Smooth muscle cell (in vitro differentiated cells): ENCODE measurements at regions not wholly inside any gene's neighbourhood (a gene's known extent, or its start where the extent isn't known, plus 50 kb on each side); places are given as distances from the start of the nearest gene placed in this dataset.

Experiments
- DNase-seq: peaks from one replicate; lab custom pipeline; 2025; ENCODE audit not compliant: unreplicated experiment; lab: John Stamatoyannopoulos, UW
- H2AFZ ChIP-seq: fragments of 200-600 bp; sonication (generic); 2 replicates; pipeline ENCODE4 v1.6.0; 2016; ENCODE audit warnings: antibody characterized with exemption, low read depth, mild to moderate bottlenecking
- H3F3A ChIP-seq: fragments of 200-600 bp; sonication (generic); 2 replicates; pipeline ENCODE4 v1.6.0; 2017; ENCODE audit warnings: antibody characterized with exemption, low read depth
- H3K27ac ChIP-seq: fragments of 200-600 bp; sonication (generic); 2 replicates; pipeline ENCODE4 v1.5.1; 2016; ENCODE audit warnings: low read depth, mild to moderate bottlenecking
- H3K27me3 ChIP-seq: fragments of 200-600 bp; sonication (generic); 2 replicates; pipeline ENCODE4 v1.6.1; 2016; ENCODE audit warnings: low read depth, mild to moderate bottlenecking
- H3K36me3 ChIP-seq: fragments of 200-600 bp; sonication (generic); 2 replicates; pipeline ENCODE4 v1.5.1; 2016; ENCODE audit warnings: low read depth
- H3K4me1 ChIP-seq: fragments of 200-600 bp; sonication (generic); 2 replicates; pipeline ENCODE4 v1.5.1; 2016; ENCODE audit warnings: low read depth
- H3K4me2 ChIP-seq: fragments of 200-600 bp; sonication (generic); 2 replicates; pipeline ENCODE4 v1.6.0; 2016; ENCODE audit warnings: mild to moderate bottlenecking
- H3K4me3 ChIP-seq: fragments of 200-600 bp; sonication (generic); 2 replicates; pipeline ENCODE4 v1.5.1; 2016; ENCODE audit warnings: mild to moderate bottlenecking
- H3K79me2 ChIP-seq: fragments of 200-600 bp; sonication (generic); 2 replicates; pipeline ENCODE4 v1.6.0; 2016; ENCODE audit warnings: low read depth, mild to moderate bottlenecking
- H3K9ac ChIP-seq: fragments of 200-600 bp; sonication (generic); 2 replicates; pipeline ENCODE4 v1.6.0; 2016; ENCODE audit warnings: low read depth
- H3K9me3 ChIP-seq: fragments of 200-600 bp; sonication (generic); replicated peaks from 2 replicates; pipeline ENCODE4 v1.5.1; 2016; ENCODE audit warnings: low read depth
- H4K20me1 ChIP-seq: fragments of 200-600 bp; sonication (generic); 2 replicates; pipeline ENCODE4 v1.6.0; 2016; ENCODE audit warnings: low read depth
- WGBS: methylation state at CpG from one replicate; pipeline ENCODE4 v1.1.7; 2016; ENCODE audit warnings: low lambda C conversion rate; 5-methylcytosine and 5-hydroxymethylcytosine counted together
- TF ChIP-seq, protein P1 (sequence below): fragments of 200-600 bp; sonication (generic); IDR thresholded peaks from 2 replicates; pipeline ENCODE4 v1.5.1; 2017; ENCODE audit warnings: borderline replicate concordance, mild to moderate bottlenecking, antibody characterized with exemption; ENCODE audit not compliant: insufficient read depth, poor library complexity, severe bottlenecking

DNA sequence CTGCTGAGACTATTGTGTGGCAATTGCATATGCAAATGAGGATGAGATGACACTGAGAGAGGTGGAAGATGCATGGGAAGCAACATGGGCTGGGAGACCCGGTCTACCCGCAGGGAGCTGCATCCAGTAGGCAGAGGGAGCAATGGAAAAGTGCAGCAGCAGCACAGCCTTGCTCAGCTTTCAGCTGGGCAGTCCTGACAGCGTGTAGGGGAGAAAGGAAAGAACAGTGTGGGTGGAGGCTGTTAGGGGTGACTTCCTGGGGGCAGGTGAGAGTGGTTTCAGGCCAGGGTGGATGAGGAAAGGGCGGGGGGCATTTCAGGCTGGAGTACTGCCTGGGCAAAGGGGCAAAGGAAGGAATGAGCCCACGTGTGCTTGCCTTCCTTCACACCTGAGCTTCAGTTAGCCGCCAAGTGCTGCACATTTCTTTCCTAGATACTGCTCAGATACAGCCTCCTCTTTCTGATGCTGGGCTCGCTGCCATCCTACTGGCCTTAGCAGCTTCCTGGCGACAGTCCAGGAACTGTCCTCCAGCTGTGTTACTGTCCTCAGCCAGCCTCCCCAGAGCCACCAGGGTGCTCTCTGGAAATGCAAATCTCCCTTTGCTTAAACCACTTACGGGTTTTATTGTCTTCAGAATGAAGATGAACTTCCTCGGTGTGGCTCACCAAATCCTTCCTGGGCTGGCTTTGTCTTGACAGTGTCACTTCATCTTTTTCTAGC is 276.3 kb downstream of the TSN start:
- H3K4me2 ChIP-seq, result no peak overlapping the region
- WGBS, result 66% methylated on average over 10 of the region's 10 CpGs
- no peaks in the 10 kb centered on the region for H4K20me1 ChIP-seq
- no peak overlapping the region for H3K4me3 ChIP-seq
- H2AFZ ChIP-seq, result no peak overlapping the region
- peaks cover 11% of the 10 kb centered on the region for H3K27me3 ChIP-seq
- no peak overlapping the region for H3K27ac ChIP-seq
- peaks cover 13% of the 10 kb centered on the region for H3K4me1 ChIP-seq
- no peaks in the 10 kb centered on the region for H3K79me2 ChIP-seq
- H3K9ac ChIP-seq, result no peak overlapping the region
- TF ChIP-seq, protein P1, sequence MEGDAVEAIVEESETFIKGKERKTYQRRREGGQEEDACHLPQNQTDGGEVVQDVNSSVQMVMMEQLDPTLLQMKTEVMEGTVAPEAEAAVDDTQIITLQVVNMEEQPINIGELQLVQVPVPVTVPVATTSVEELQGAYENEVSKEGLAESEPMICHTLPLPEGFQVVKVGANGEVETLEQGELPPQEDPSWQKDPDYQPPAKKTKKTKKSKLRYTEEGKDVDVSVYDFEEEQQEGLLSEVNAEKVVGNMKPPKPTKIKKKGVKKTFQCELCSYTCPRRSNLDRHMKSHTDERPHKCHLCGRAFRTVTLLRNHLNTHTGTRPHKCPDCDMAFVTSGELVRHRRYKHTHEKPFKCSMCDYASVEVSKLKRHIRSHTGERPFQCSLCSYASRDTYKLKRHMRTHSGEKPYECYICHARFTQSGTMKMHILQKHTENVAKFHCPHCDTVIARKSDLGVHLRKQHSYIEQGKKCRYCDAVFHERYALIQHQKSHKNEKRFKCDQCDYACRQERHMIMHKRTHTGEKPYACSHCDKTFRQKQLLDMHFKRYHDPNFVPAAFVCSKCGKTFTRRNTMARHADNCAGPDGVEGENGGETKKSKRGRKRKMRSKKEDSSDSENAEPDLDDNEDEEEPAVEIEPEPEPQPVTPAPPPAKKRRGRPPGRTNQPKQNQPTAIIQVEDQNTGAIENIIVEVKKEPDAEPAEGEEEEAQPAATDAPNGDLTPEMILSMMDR, result no peak
- no peaks in the 10 kb centered on the region for H3F3A ChIP-seq
- DNase-seq, result no peak
- H3K9me3 ChIP-seq, result no peaks in the 10 kb centered on the region
- H3K36me3 ChIP-seq, result no peaks in the 10 kb centered on the region

DNA sequence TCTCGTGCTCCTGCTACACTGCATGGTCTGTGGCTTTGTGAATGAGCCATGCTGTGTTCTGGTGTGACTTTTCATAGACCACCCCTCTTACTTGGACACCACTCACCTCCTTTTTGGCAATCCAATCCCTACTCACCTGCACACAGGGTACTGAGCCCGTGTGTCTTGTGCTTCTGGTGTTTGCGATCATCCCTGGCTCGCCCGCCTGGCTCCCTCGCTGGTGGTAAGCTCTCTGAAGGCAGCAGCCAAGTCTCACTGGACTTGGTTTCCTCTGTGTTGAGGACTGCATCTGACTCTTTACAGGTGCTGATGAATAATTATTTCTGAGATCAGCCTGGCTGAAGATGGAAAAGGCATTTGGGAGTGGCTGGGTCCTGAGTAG is 276.8 kb downstream of the TSN start:
- Histone ChIP-seq H3K27ac (no peak overlapping the region), H3K9ac (no peak overlapping the region), H3F3A (no peaks in the 10 kb centered on the region), H3K4me3 (no peak overlapping the region), H3K4me2 (no peak overlapping the region), H3K79me2 (no peaks in the 10 kb centered on the region), H3K36me3 (no peaks in the 10 kb centered on the region), H3K27me3 (peaks cover 11% of the 10 kb centered on the region), H2AFZ (no peak overlapping the region), H4K20me1 (no peaks in the 10 kb centered on the region), H3K4me1 (peaks cover 13% of the 10 kb centered on the region), H3K9me3 (no peaks in the 10 kb centered on the region)
- DNase-seq, result no peak
- 96% methylated on average over 6 of the region's 6 CpGs for WGBS
- TF ChIP-seq, protein P1, result no peak

DNA sequence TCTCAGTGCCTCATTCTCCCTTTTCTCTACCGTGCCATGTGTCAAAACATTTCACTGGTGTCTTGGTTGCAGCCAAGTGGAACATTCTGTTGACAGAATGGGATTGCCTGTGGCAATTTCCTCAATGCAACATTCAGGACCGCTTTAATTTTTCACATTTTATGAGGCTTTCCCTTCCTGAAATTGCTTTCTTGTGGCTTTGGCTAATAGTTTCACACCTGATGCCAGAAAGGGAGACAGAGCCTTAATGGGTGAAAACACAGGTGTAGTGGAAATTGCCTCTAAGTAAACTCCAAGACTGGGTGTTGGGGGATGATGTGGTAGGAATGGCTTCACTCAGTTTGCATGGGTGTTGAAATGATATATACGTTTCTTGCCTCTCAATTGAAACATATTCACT is 278.3 kb downstream of the TSN start:
- WGBS, result 82% methylated on average over 3 of the region's 3 CpGs
- Histone ChIP-seq H3K4me1 (peaks cover 13% of the 10 kb centered on the region), H3K27me3 (peaks cover 11% of the 10 kb centered on the region), H3K9me3 (no peaks in the 10 kb centered on the region), H3K4me2 (no peak overlapping the region), H4K20me1 (no peaks in the 10 kb centered on the region), H3K36me3 (no peaks in the 10 kb centered on the region), H3F3A (no peaks in the 10 kb centered on the region), H3K27ac (no peak overlapping the region), H3K9ac (no peak overlapping the region), H3K79me2 (no peaks in the 10 kb centered on the region), H3K4me3 (no peak overlapping the region), H2AFZ (no peak overlapping the region)
- DNase-seq, result no peak
- TF ChIP-seq, protein P1, result no peak

DNA sequence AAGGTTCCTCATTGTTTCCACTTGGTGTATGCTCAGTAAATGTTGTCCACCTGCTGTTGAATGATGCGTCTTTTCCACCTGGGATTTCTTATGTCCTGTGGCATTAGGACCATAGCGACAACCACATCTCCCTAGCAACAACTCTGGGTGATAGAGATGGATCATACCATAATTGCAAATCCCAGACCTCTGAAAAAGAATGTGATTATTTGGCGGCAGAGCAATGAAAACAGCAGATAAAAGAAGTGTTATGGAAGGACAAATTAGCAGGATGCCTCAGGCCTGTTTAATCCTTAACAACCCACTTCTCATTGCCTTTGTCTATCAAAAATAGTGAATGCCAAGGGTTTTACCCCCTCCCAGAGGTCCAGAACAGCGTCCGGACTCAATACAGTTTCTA is 278.9 kb downstream of the TSN start:
- Histone ChIP-seq H2AFZ (no peak overlapping the region), H3K36me3 (no peaks in the 10 kb centered on the region), H3K4me1 (peaks cover 13% of the 10 kb centered on the region), H3K9me3 (no peaks in the 10 kb centered on the region), H4K20me1 (no peaks in the 10 kb centered on the region), H3K9ac (no peak overlapping the region), H3K4me2 (no peak overlapping the region), H3K4me3 (no peak overlapping the region), H3K27ac (no peak overlapping the region), H3F3A (no peaks in the 10 kb centered on the region), H3K27me3 (peaks cover 11% of the 10 kb centered on the region), H3K79me2 (no peaks in the 10 kb centered on the region)
- no peak for DNase-seq
- 93% methylated on average over 5 of the region's 5 CpGs for WGBS
- TF ChIP-seq, protein P1, result no peak
